Sigmoid colon (tissue), 4 donors: ENCODE measurements at regions not wholly inside any gene's neighbourhood (a gene's known extent, or its start where the extent isn't known, plus 50 kb on each side); places are given as distances from the start of the nearest gene placed in this dataset.

ENCODE experiments used
- CTCF ChIP-seq, 4 experiments: fragments of 450-650 bp in 3 of 4; fragments of 200-600 bp in 1 of 4; IDR thresholded peaks; one replicate each; pipeline ENCODE4 v1.5.1; 2016 to 2019; ENCODE audit warnings: antibody characterized with exemption in 4 of 4, mild to moderate bottlenecking in 3 of 4, moderate library complexity in 2 of 4
- EP300 ChIP-seq, 4 donors: sonication (generic); formaldehyde crosslinking; IDR thresholded peaks; one replicate each; pipeline ENCODE4 v1.6.1; 2017; ENCODE audit warnings: antibody characterized with exemption in 4 of 4
- POLR2A ChIP-seq, 2 donors: fragments of 450-650 bp; IDR thresholded peaks; one replicate each; pipeline ENCODE4 v1.6.1; 2016; ENCODE audit warnings: antibody characterized with exemption in 2 of 2, mild to moderate bottlenecking in 2 of 2, moderate library complexity in 2 of 2
- POLR2AphosphoS5 ChIP-seq, 4 donors: sonication (generic); formaldehyde crosslinking; IDR thresholded peaks; one replicate each; pipeline ENCODE4 v1.6.1; 2017; ENCODE audit warnings: antibody characterized with exemption in 4 of 4

GRCh38 chr5:7329712-7330111 is 66.2 kb upstream of the ADCY2 start:
- TF ChIP-seq CTCF (IDR thresholded peaks at IDR 0.05) (no peak), POLR2AphosphoS5 (IDR thresholded peaks at IDR 0.05) (no peak), EP300 (IDR thresholded peaks at IDR 0.05) (no peak), POLR2A (IDR thresholded peaks at IDR 0.05) (no peak)
